Natural killer cell (primary cell): ENCODE measurements at regions not wholly inside any gene's neighbourhood (a gene's known extent, or its start where the extent isn't known, plus 50 kb on each side); places are given as distances from the start of the nearest gene placed in this dataset.

Source experiments
- ATAC-seq, 3 donors: fragments of 150-1000 bp in 2 of 3; fragments of 200-7000 bp in 1 of 3; cut with Tn5 transposase; 1 replicate in 1 of 3; 2 replicates in 2 of 3; pipeline ENCODE4 v1.10.0; 2021; ENCODE audit warnings: mild to moderate bottlenecking in 2 of 3, moderate library complexity in 2 of 3
- DNase-seq, 2 donors: peaks; one replicate each; pipeline versions ENCODE4 v3.0.0 to v3.0.0-alpha.2; 2013 to 2021; ENCODE audit warnings: mixed read lengths in 1 of 2
- H3K27ac ChIP-seq: one replicate; pipeline ENCODE4 v1.5.1; 2013; ENCODE audit warnings: mild to moderate bottlenecking, low read length
- H3K27me3 ChIP-seq: one replicate; pipeline ENCODE4 v1.6.1; 2013; ENCODE audit warnings: low read length; ENCODE audit not compliant: control insufficient read depth, insufficient read depth
- H3K36me3 ChIP-seq: one replicate; pipeline ENCODE4 v1.6.1; 2013; ENCODE audit warnings: low read length; ENCODE audit not compliant: control insufficient read depth, insufficient read depth
- H3K4me1 ChIP-seq: one replicate; pipeline ENCODE4 v1.6.1; 2013; ENCODE audit warnings: low read length; ENCODE audit not compliant: control insufficient read depth, insufficient read depth
- H3K4me3 ChIP-seq: one replicate; pipeline ENCODE4 v1.5.1; 2013; ENCODE audit warnings: low read length
- H3K9me3 ChIP-seq: one replicate; pipeline ENCODE4 v1.6.1; 2013; ENCODE audit warnings: low read length; ENCODE audit not compliant: control insufficient read depth, insufficient read depth
- H3K27ac Mint-ChIP-seq, 2 donors: one replicate each; pipeline ENCODE4 v1.8.0; 2022; ENCODE audit warnings: mild to moderate bottlenecking in 2 of 2, mixed read lengths in 2 of 2, moderate library complexity in 1 of 2
- H3K27me3 Mint-ChIP-seq, 2 donors: one replicate each; pipeline ENCODE4 v1.8.0; 2022; ENCODE audit warnings: low read depth in 2 of 2, mixed read lengths in 2 of 2
- H3K36me3 Mint-ChIP-seq: one replicate; pipeline ENCODE4 v1.8.0; 2022; ENCODE audit warnings: mixed read lengths
- H3K4me1 Mint-ChIP-seq, 2 donors: one replicate each; pipeline ENCODE4 v1.8.0; 2022; ENCODE audit warnings: mixed read lengths in 2 of 2
- H3K4me3 Mint-ChIP-seq: one replicate; pipeline ENCODE4 v1.8.0; 2022; ENCODE audit warnings: mild to moderate bottlenecking, moderate library complexity, mixed read lengths
- H3K9me3 Mint-ChIP-seq, 2 donors: one replicate each; pipeline ENCODE4 v1.8.0; 2022; ENCODE audit warnings: mixed read lengths in 2 of 2
- CTCF ChIP-seq: fragments of 200-600 bp; IDR thresholded peaks from one replicate; pipeline ENCODE4 v1.8.0; 2022; ENCODE audit warnings: antibody characterized with exemption
- WGBS: methylation state at CpG from one replicate; pipeline ENCODE4 v1.1.7; 2013; ENCODE audit warnings: missing lambda C conversion rate; ENCODE audit not compliant: insufficient coverage; 5-methylcytosine and 5-hydroxymethylcytosine counted together
- intact Hi-C: fragments of 100-400 bp; cut with micrococcal nuclease; formaldehyde crosslinking; loops from one replicate; pipeline ENCODE4 v1.14.2; 2022

- Histone ChIP-seq H3K4me3 (peak overlapping the region; percentile 38), H3K27me3 (no peaks in the 10 kb centered on the region), H3K27ac (peak overlapping the region; percentile 86), H3K36me3 (no peaks in the 10 kb centered on the region), H3K9me3 (no peaks in the 10 kb centered on the region), H3K4me1 (peaks cover 57% of the 10 kb centered on the region)
- no peak for DNase-seq
- Mint-ChIP-seq H3K4me3 (peak overlapping the region; percentile 92), H3K9me3 (peaks cover 0 to 7% of the 10 kb centered on the region in 2 donors), H3K36me3 (no peaks in the 10 kb centered on the region), H3K4me1 (peaks cover 47 to 64% of the 10 kb centered on the region in 2 donors), H3K27ac (peak overlapping the region; percentile 92 to 93), H3K27me3 (no peaks in the 10 kb centered on the region)
- intact Hi-C loops: loop anchor here (2.0 kb wide), 1 partner anchor 18 kb away; no protein-coding TSS in a partner anchor
- 72% methylated on average over 12 of the region's 14 CpGs for WGBS
- no peak for TF ChIP-seq CTCF
- ATAC-seq: no peak
Observed at GRCh38 chr17:77862890-77863813, 95.4 kb upstream of the TNRC6C start.

GRCh38 chr17:77863814-77864161, 94.7 kb upstream of the TNRC6C start:
- TF ChIP-seq CTCF: no peak
- Histone ChIP-seq H3K4me3 (peak overlapping the region; percentile 38), H3K9me3 (no peaks in the 10 kb centered on the region), H3K4me1 (peaks cover 63% of the 10 kb centered on the region), H3K27ac (peak overlapping the region; percentile 86), H3K27me3 (no peaks in the 10 kb centered on the region), H3K36me3 (no peaks in the 10 kb centered on the region)
- no peak for DNase-seq
- Mint-ChIP-seq H3K4me1 (peaks cover 54 to 66% of the 10 kb centered on the region in 2 donors), H3K27me3 (no peaks in the 10 kb centered on the region), H3K36me3 (no peaks in the 10 kb centered on the region), H3K27ac (peak overlapping the region; percentile 92 to 93), H3K4me3 (peak overlapping the region; percentile 92), H3K9me3 (peaks cover 0 to 5% of the 10 kb centered on the region in 2 donors)
- intact Hi-C loops: loop anchor here (2.0 kb wide), 1 partner anchor 17 kb away; no protein-coding TSS in a partner anchor
- ATAC-seq: peak; percentile 79 to 89 (median 84)
- WGBS: 12% methylated on average over 12 of the region's 12 CpGs

- peak overlapping the region; percentile 92 for H3K4me3 Mint-ChIP-seq
- Histone ChIP-seq H3K27ac (peak overlapping the region; percentile 86), H3K27me3 (no peaks in the 10 kb centered on the region), H3K9me3 (no peaks in the 10 kb centered on the region), H3K4me1 (peaks cover 70% of the 10 kb centered on the region), H3K4me3 (peak overlapping the region; percentile 38), H3K36me3 (no peaks in the 10 kb centered on the region)
- DNase-seq (no peak), ATAC-seq (peak in 2 of 3 donors; percentile 20 to 34)
- WGBS: 40% methylated on average over 19 of the region's 21 CpGs
- H3K27ac Mint-ChIP-seq: peak overlapping the region; percentile 92 to 93
- no peak for TF ChIP-seq CTCF
- peaks cover 0 to 5% of the 10 kb centered on the region in 2 donors for H3K9me3 Mint-ChIP-seq
- peaks cover 61 to 72% of the 10 kb centered on the region in 2 donors for H3K4me1 Mint-ChIP-seq
- no peaks in the 10 kb centered on the region for H3K36me3 Mint-ChIP-seq
- intact Hi-C loops: no loop called here
- no peaks in the 10 kb centered on the region for H3K27me3 Mint-ChIP-seq
Observed at GRCh38 chr17:77864234-77865111, 94.0 kb upstream of the TNRC6C start.
